DOHH2 (cell line): ENCODE measurements at regions not wholly inside any gene's neighbourhood (a gene's known extent, or its start where the extent isn't known, plus 50 kb on each side); places are given as distances from the start of the nearest gene placed in this dataset.

Experiments
- H3F3A ChIP-seq: fragments of 200-600 bp; sonication (generic), shearing (Covaris generic); 2 replicates; pipeline ENCODE4 v1.6.0; 2016; ENCODE audit warnings: antibody characterized with exemption, mild to moderate bottlenecking; ENCODE audit not compliant: control insufficient read depth, insufficient read depth
- H3K27ac ChIP-seq: fragments of 200-600 bp; sonication (generic); 2 replicates; pipeline ENCODE4 v1.5.1; 2014; ENCODE audit warnings: low read depth, mild to moderate bottlenecking, low read length, moderate library complexity
- H3K27me3 ChIP-seq: fragments of 200-600 bp; sonication (generic); 2 replicates; pipeline ENCODE4 v1.6.1; 2014; ENCODE audit warnings: mild to moderate bottlenecking, low read length, mixed read lengths; ENCODE audit not compliant: control insufficient read depth
- H3K36me3 ChIP-seq: fragments of 200-600 bp; sonication (generic); 2 replicates; pipeline ENCODE4 v1.6.1; 2014; ENCODE audit warnings: mild to moderate bottlenecking, low read length, moderate library complexity, mixed read lengths; ENCODE audit not compliant: control insufficient read depth
- H3K4me1 ChIP-seq: fragments of 200-600 bp; sonication (generic); 2 replicates; pipeline ENCODE4 v1.6.1; 2014; ENCODE audit warnings: mild to moderate bottlenecking, low read length, mixed read lengths; ENCODE audit not compliant: control insufficient read depth
- H3K4me2 ChIP-seq: fragments of 200-600 bp; sonication (generic); 2 replicates; pipeline ENCODE4 v1.6.0; 2014; ENCODE audit warnings: mild to moderate bottlenecking, low read length, moderate library complexity
- H3K4me3 ChIP-seq: fragments of 200-600 bp; sonication (generic); 2 replicates; pipeline ENCODE4 v1.5.1; 2014; ENCODE audit warnings: mild to moderate bottlenecking, low read length, mixed read lengths
- H3K79me2 ChIP-seq: fragments of 200-600 bp; sonication (generic); 2 replicates; pipeline ENCODE4 v1.6.1; 2014; ENCODE audit warnings: mild to moderate bottlenecking, low read length, mixed read lengths; ENCODE audit not compliant: control insufficient read depth
- H3K9me2 ChIP-seq: fragments of 200-600 bp; sonication (generic); replicated peaks from 2 replicates; pipeline ENCODE4 v1.6.1; 2014; ENCODE audit warnings: mild to moderate bottlenecking, low read length, mixed read lengths; ENCODE audit not compliant: control insufficient read depth
- H3K9me3 ChIP-seq: fragments of 200-600 bp; sonication (generic); 2 replicates; pipeline ENCODE4 v1.6.1; 2014; ENCODE audit warnings: antibody characterized with exemption, low read length, mixed read lengths; ENCODE audit not compliant: control insufficient read depth, insufficient read depth
- H4K20me1 ChIP-seq: fragments of 200-600 bp; sonication (generic); 2 replicates; pipeline ENCODE4 v1.6.0; 2014; ENCODE audit warnings: low read depth, mild to moderate bottlenecking, antibody characterized with exemption, low read length, moderate library complexity; ENCODE audit not compliant: control insufficient read depth, insufficient read depth
- CTCF ChIP-seq: fragments of 200-600 bp; sonication (generic); IDR thresholded peaks from one replicate; pipeline ENCODE4 v1.5.1; 2014; ENCODE audit warnings: antibody characterized with exemption, mild to moderate bottlenecking, low read depth, low read length; ENCODE audit not compliant: poor library complexity, severe bottlenecking
- EZH2phosphoT487 ChIP-seq: fragments of 200-600 bp; sonication (generic); IDR thresholded peaks from 2 replicates; pipeline ENCODE4 v1.6.1; 2017; ENCODE audit warnings: borderline replicate concordance, mild to moderate bottlenecking, antibody characterized with exemption, low read length, moderate library complexity, mixed read lengths

DNA sequence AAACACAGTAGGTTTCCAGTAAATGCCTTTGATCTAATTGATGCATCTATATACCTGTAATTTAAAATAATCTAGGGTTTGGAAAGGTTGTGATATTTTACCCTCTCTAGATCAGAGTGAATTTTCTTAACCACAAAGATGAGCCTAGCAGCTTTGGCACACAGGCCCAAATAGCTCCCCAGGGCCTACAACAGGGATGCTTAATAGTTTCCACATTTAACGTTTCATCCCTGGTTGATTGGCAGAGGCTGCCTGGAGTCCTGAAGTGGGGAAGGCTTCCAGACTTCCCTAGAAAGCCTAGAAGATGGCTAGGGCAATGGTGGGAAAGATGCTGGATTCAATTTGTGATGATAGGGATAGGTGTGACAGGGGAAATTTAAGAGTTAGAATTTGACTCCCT, 206.6 kb downstream of the NSG2 start:
- no peaks in the 10 kb centered on the region for H3K79me2 ChIP-seq
- no peak for TF ChIP-seq CTCF
- TF ChIP-seq EZH2phosphoT487: no peak
- H3K27me3 ChIP-seq: no peaks in the 10 kb centered on the region
- H3F3A ChIP-seq: no peaks in the 10 kb centered on the region
- no peak overlapping the region for H3K27ac ChIP-seq
- no peak overlapping the region for H3K4me2 ChIP-seq
- no peaks in the 10 kb centered on the region for H3K9me3 ChIP-seq
- H3K9me2 ChIP-seq: no peaks in the 10 kb centered on the region
- no peaks in the 10 kb centered on the region for H3K36me3 ChIP-seq
- no peaks in the 10 kb centered on the region for H4K20me1 ChIP-seq
- no peaks in the 10 kb centered on the region for H3K4me1 ChIP-seq
- H3K4me3 ChIP-seq: no peak overlapping the region

- no peaks in the 10 kb centered on the region for H3K79me2 ChIP-seq
- H3F3A ChIP-seq: no peaks in the 10 kb centered on the region
- H3K9me3 ChIP-seq: no peaks in the 10 kb centered on the region
- H4K20me1 ChIP-seq: no peaks in the 10 kb centered on the region
- no peaks in the 10 kb centered on the region for H3K4me1 ChIP-seq
- no peak overlapping the region for H3K27ac ChIP-seq
- H3K9me2 ChIP-seq: no peaks in the 10 kb centered on the region
- no peaks in the 10 kb centered on the region for H3K27me3 ChIP-seq
- no peak overlapping the region for H3K4me3 ChIP-seq
- TF ChIP-seq EZH2phosphoT487 (no peak), CTCF (no peak)
- no peaks in the 10 kb centered on the region for H3K36me3 ChIP-seq
- H3K4me2 ChIP-seq: no peak overlapping the region
Observed at GRCh38 chr5:174259696-174260420, 214.4 kb downstream of the NSG2 start.

GRCh38 chr5:174271316-174271715, 225.8 kb downstream of the NSG2 start:
- no peak for TF ChIP-seq EZH2phosphoT487
- TF ChIP-seq CTCF: no peak
- H3K36me3 ChIP-seq: no peaks in the 10 kb centered on the region
- no peak overlapping the region for H3K4me3 ChIP-seq
- H3K4me2 ChIP-seq: no peak overlapping the region
- H4K20me1 ChIP-seq: no peaks in the 10 kb centered on the region
- no peaks in the 10 kb centered on the region; the same call in 1 of the 2 replicates for H3K27me3 ChIP-seq
- no peak overlapping the region for H3K27ac ChIP-seq
- H3F3A ChIP-seq: no peaks in the 10 kb centered on the region
- H3K4me1 ChIP-seq: no peaks in the 10 kb centered on the region
- H3K9me3 ChIP-seq: no peaks in the 10 kb centered on the region
- H3K9me2 ChIP-seq: no peaks in the 10 kb centered on the region
- H3K79me2 ChIP-seq: no peaks in the 10 kb centered on the region
